ENCODE measurements at regions not wholly inside any gene's neighbourhood (a gene's known extent, or its start where the extent isn't known, plus 50 kb on each side); places are given as distances from the start of the nearest gene placed in this dataset.

- no peak for DNase-seq
These were observed 1414.0 kb upstream of the AGA start for GRCh38 chr4:178856139-178856800.

- no peak for DNase-seq
These were observed 1429.2 kb upstream of the AGA start for GRCh38 chr4:178871476-178871875.

- DNase-seq = no peak
These were observed 1439.7 kb upstream of the AGA start for GRCh38 chr4:178881937-178882336.

- no peak for DNase-seq
These were observed 1451.9 kb upstream of the AGA start for GRCh38 chr4:178894126-178894525.

- DNase-seq = no peak
These were observed 1456.8 kb upstream of the AGA start for GRCh38 chr4:178899084-178899483.

GRCh38 chr4:178917756-178918155 lies 1475.5 kb upstream of the AGA start:
- no peak for DNase-seq

- DNase-seq = no peak
These were observed 1494.9 kb upstream of the AGA start for GRCh38 chr4:178937130-178937529.

- DNase-seq = no peak
These were observed 1499.7 kb upstream of the AGA start for GRCh38 chr4:178941975-178942374.

- DNase-seq = no peak
These were observed 1511.3 kb upstream of the AGA start for GRCh38 chr4:178953447-178954120.

GRCh38 chr4:178955614-178956013 lies 1513.4 kb upstream of the AGA start:
- no peak for DNase-seq

- no peak for DNase-seq
These were observed 1516.6 kb upstream of the AGA start for GRCh38 chr4:178958725-178959440.

GRCh38 chr4:178963446-178964045 lies 1521.3 kb upstream of the AGA start:
- DNase-seq = no peak

GRCh38 chr4:178966644-178967043 lies 1524.4 kb upstream of the AGA start:
- no peak for DNase-seq

GRCh38 chr4:178970433-178971140 lies 1528.3 kb upstream of the AGA start:
- DNase-seq = no peak

- no peak for DNase-seq
These were observed 1534.6 kb upstream of the AGA start for GRCh38 chr4:178976861-178977260.

GRCh38 chr4:178993306-178993705 lies 1551.1 kb upstream of the AGA start:
- no peak for DNase-seq

GRCh38 chr4:179001918-179002317 lies 1559.7 kb upstream of the AGA start:
- DNase-seq = no peak

- no peak for DNase-seq
These were observed 1565.5 kb upstream of the AGA start for GRCh38 chr4:179007755-179008154.

GRCh38 chr4:179017581-179017980 lies 1575.3 kb upstream of the AGA start:
- DNase-seq = no peak

- DNase-seq = no peak
These were observed 1585.3 kb upstream of the AGA start for GRCh38 chr4:179027569-179027968.

- DNase-seq = no peak
These were observed 1586.1 kb upstream of the AGA start for GRCh38 chr4:179028321-179028720.

- DNase-seq = no peak
These were observed 1587.4 kb upstream of the AGA start for GRCh38 chr4:179029683-179030082.

GRCh38 chr4:179040259-179040658 lies 1598.0 kb upstream of the AGA start:
- no peak for DNase-seq
